HG02938 (cell line): ENCODE measurements at regions not wholly inside any gene's neighbourhood (a gene's known extent, or its start where the extent isn't known, plus 50 kb on each side); places are given as distances from the start of the nearest gene placed in this dataset.
"Not testable (repeated sequence)": the region's sequence is repeated elsewhere in the genome, so short reads cannot be mapped to it uniquely, and the experiment has no call there.

Source experiments
- ATAC-seq: cut with Tn5 transposase; IDR thresholded peaks from one replicate; pipeline ENCODE4 v1.9.1; 2021; ENCODE audit warnings: mild to moderate bottlenecking, moderate library complexity; ENCODE audit not compliant: unreplicated experiment

DNA sequence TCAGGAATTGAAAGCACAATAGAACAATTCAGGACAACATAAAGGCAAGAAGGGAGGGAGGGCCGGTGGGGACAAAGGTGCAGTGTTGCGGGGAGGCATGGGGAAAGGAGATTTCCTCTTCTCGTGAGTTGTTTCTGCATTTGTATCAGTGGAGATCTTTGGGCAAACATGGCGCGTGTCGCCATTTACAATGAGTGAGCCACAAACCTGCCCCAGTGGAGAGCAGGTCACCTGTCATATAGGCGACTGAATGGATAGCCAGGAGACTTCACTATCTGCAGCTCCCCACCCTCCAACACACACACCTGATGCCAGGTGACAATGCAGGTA is 87.7 kb upstream of the SLC45A1 start:
- ATAC-seq: no peak

DNA sequence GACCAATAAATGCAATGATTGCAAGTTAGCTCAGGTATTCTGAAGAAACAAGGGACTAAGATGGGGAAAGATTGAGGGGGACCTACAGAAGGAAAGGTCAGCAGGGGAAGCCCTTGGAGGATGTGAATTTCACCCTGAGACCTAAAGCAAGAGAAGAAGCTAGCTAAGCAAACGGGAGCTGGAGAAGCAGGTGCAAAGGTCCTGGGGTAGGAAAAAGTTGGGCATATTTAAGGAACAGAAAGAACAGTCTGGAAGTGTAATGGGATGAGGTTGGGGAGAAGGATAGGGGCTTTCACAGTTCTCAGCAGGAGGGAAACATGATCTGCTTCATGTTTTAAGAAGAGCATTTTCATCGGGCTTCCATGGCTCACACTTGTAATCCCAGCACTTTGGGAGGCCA is 89.7 kb upstream of the SLC45A1 start:
- no peak for ATAC-seq

DNA sequence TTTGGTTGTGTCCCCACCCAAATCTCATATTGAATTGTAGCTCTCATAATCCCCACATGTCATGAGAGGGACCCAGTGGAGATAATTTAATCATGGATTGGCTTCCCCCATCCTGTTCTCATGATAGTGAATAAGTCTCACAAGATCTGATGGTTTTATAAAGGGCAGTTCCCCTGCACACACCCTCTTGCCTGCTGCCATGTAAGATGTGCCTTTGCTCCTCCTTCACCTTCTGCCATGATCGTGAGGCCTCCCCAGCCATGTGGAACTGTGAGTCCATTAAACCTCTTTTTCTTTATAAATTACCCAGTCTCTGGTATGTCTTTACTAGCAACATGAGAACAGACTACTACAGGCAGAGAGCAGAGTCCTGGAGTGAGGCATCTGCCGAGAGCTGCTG is 90.2 kb upstream of the SLC45A1 start:
- not testable (repeated sequence) for ATAC-seq

DNA sequence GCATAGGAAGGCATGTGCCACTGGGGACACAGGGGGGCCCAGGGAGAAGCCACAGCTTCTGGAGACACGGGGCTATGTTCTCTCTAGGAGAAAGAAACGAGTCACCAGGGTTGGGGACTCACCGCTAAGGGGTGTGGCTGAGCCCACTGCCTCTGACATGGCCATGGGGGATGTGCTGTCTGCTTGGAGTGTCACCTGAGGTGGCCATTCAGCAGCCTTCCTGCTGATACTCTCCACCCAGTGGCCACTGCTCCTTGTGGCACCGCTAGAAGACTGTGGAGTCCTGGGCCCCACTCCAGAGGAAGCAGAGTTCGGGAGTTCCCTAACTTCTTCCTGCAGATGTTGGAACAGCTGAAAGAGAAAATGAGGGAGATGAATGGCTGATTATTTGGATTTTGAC is 91.2 kb upstream of the SLC45A1 start:
- no peak for ATAC-seq

DNA sequence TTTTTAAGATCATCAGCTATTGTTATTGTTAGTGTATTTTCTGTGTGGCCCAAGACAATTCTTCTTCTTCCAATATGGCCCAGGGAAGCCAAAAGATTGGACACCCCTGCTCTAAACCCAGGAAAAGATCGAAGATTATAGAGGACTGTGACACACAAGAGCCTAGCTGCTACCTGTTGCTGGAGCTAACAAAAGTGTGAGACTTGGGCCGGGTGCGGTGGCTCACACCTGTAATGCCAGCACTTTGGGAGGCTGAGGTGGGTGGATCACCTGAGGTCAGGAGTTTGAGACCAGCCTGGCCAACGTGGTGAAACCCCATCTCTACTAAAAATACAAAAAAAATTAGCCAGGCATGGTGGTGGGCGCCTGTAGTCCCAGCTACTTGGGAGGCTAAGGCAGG is 91.9 kb upstream of the SLC45A1 start:
- ATAC-seq: not testable (repeated sequence)

DNA sequence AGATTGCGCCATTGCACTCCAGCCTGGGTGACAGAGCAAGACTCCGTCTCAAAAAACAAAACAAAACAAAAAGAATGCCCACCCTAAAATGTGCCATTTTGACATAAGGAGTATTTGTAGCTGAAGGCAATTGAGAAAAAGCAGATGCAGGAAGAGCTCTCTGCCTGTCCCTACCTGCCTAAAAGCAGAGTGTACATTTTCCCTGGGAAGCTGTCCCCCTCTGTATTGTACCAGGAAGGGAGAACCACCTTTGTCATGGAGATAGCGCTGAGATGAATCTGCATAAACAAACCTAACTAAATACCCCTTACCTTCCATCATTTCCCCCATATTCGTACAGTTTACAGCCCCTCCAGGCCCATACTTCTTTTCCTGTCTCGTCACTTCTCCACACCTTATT is 94.4 kb upstream of the SLC45A1 start:
- ATAC-seq: no peak

DNA sequence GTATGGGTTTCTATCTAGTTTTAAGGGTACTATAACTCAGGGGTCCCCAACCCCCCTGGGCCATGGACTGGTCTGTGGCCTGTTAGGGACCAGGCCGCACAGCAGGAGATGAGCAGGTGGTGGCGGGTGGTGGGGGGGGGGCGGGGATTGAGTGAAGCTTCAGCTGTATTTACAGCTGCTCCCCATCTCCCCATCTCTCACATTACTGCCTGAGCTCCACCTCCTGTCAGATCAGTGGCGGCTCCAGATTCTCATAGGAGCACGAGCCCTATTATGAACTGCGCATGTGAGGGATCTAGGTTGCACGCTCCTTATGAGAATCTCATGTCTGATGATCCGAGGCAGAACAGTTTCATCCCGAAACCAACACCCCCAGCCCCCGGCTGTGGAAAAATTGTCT is 95.1 kb upstream of the SLC45A1 start:
- no peak for ATAC-seq

DNA sequence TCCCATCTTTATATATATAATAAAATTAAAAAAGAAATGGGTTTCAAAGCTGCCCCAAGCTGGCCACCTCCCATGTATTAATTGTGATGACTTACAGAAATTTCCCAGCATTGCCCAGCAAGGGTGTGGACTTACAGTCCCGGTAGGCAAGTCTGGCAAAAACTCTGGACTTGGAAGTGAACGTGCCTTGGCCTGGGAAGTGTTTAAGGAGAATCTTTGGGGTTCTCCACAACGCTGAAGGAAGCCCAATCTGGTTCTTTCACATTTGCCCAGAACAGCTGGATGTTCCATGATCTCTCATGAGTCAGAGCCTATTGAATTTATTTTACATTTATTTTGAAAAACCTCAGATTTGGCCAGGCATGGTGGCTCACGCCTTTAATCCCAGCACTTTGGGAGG is 98.4 kb upstream of the SLC45A1 start:
- ATAC-seq: no peak

DNA sequence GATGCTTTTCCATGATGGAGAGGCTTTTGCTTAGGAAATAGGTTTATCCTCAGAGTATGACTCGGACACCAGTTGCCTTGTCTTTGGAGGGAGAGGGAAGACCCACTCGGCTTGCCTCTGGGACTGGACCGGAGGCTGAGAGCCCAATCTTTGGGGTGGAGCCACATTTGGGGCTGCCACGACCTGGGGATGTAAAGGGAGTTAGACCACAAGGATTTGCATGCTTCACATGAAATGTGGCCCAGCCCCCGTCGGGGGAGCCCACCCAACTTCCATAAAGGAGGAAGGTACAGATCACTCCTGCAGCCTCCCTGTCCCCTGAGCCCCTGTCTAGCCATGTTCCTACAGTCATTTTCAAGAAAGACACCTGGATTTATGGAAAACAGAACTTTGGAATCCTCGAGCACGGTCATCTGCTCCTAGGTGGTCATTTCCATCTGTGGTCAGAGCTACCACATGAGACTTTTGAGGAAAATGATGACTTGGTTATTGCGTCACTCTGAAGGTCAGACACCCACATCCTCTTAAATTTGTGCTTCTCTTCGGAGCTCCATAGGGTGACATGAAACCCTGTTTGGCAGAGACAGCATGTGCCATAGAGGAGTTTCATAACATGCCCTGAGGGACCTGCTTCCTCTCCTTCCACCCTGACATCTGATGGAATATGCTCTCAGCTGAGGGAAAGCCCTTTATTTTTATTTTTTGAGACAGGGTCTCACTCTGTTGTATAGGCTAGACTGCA is 99.4 kb upstream of the SLC45A1 start:
- no peak for ATAC-seq

DNA sequence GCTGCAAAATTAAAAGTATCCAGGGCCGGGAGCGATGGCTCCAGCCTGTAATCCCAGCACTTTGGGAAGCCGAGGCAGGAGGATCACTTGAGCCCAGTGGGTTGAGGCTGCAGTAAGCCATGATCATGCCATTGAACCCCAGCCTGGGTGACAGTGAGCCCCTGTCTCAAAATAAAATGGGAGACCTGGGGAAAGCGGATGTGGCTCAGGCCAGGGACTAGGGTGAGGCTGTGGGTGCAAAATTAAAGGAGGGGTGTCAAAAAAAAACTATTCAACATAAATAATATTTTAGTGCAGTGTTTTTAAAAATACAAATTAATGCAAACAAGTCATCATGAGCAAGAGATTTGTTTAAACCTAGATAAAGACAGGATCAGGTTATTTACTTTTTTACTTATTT is 100.1 kb upstream of the SLC45A1 start:
- no peak for ATAC-seq

DNA sequence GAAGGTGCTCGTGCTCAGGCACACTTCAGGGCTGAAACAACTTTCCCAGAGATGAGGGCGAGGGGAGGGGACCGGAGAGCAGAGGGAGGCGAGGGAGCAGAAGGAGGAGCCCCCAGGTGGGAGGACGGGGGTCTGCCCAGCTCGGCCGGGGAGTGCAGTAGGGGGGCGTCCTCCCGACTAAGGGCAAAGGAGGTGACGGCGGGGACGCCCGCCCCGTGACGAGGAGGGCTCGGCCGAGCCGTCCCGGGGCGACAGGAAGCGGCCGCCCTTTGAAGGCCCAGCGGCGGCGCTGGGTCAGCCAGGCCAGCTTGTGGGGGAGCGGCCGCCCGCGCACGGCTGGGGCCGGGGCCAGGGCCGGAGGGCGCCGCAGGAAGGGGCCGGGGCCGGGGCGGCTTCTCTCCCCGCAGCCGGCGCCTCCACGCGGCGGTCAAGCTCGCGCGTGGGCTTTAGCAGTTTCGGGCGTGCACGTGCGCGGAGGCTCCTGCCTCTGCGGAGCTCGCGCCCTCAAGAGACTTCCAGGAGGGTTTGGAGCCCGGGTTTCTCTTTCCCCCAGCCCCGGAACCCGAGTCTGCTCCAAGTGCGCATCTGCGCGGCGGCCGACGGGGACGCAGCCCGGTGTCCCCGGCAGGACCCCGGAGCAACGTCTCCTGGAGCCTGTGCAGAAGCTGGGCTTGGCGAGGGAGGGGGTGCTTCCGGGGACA is 100.8 kb upstream of the SLC45A1 start:
- ATAC-seq: no peak

DNA sequence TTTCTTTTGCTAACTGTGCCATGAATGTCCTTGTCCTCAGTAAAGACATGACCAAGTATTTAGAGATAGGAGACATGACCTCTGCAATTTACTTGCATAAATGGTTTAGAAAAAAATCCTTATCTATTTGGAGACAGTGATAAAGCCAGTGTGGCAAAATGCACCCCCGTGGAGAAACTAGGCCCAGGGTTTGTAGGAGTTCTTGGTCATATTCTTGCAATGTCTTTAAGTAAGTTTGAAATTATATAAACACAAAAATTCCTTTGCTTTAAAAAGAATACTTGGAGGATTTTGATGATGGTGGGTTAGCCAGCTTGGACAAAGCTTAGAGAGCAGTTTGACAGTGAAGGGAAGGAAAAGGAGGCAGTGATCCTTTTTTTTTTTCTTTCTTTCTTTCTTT is 101.9 kb upstream of the SLC45A1 start:
- ATAC-seq: no peak

DNA sequence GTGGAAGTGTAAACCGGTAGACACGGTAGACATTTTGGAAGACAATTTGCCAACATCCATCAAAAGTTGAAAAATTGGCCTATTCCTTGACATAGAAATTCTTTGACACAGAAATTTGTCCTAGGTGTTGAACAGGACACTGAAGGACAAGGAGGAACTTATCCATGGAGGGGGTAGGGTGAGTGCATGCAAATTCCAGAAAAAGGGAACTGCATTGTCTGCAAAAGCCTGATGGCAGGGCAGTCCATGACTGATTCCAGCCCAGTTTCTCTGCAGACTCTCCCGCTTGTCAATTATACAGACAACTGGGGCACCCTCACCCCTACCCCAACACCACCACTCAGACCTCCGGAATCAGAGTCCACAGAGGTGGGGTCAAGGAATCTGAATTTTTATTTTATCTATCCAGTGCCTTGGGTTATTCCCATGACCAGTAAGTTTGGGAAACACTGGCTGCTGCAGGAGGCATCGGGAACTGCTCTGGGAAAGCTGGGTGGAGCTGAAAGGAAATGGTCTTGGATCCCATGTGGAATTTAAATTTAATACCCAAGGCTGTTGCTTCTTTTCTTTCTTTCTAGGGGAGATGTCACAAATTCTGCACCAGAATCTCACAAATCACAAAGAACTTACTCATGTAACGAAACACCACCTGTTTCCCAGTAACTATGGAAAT is 103.3 kb upstream of the SLC45A1 start:
- no peak for ATAC-seq

DNA sequence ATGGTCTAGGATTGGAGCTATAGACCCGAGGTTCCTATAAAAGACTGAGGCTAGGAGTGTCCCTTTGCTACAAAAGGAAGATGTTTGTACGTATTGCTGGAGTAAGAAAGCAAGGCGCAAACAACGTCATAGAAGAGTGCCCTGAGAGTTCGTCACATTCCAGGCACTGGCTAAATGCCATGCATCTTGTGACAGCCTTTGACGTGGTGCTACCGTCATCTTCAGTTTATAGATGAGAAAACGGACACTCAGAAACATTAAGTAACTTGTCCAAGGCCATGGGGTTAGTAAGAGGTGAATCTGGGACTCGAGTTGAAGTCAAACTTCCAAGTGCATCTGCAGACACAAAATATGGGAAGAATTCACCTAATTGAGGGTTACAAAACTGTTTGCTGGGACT is 104.2 kb upstream of the SLC45A1 start:
- ATAC-seq: no peak

DNA sequence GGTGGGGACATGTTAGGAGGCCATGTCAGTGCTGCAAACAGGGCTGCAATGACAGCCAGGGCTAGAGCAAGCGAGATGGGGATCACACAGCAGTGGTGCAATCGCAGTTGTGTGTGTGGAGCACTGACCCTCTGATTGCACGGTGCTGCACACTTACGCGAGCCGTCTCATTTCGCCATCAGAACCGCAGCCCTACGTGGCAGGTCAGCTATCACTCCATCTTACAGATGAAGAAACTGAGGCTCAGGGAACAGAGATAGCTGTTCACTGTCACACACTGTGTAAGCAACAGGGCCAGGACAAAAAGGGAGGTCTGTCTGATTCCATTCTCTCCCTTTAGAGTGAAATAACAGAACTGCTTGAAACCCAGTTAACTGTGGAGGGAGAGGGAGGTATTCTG is 104.8 kb upstream of the SLC45A1 start:
- no peak for ATAC-seq

DNA sequence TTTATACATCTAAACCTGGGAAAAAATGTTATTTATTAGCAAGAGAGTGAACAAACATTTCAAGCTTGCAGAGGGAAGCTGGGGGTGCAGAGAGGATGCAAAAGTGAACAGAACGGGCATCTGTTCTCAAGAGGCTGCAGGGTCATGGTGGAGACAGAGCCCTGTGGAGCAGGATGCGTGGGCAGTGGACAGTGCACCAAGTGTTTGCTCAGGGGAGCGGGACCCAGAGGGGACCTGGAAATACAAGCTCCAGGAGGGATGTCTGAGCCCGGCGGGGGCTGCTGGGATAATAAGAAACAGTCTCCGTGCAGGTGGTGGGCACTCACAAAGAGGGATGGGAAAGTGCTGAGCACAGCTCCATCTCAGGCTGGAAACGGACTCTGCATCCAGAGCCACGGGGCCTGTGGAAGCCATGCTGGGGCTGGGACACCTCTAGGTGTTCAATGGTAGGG is 105.3 kb upstream of the SLC45A1 start:
- no peak for ATAC-seq

DNA sequence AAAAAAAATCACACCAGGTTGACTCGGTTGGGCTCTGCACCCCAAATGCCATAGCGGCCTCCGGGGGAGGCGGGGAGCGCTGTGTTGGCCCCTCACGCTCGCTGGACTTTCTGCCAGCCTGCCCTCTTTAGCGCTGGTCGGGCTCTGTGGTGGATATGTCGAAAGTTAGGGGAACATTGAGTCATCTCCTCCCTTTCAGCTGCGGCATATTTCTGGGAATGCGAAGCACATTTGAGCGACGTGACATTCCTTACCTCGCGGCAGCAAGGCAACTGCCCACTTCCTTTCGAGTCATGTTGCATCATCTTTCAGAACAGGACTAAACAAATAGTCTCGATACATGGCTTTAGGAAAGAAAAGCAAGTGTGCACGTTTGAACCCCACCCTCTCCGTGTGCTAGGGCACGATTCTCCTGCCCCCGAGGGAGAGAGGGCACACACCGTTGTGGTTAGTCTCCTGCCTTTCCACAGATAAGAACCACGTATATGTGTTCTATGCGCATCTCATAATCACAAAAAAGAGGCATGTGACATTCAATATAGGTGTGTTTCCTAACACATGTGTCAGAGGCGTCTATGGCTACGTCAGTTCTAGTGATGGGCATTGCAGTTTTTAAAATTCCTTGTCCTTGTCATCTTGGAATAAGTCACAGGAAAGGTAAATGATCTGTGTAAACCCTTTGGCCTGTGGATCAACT is 105.9 kb upstream of the SLC45A1 start:
- ATAC-seq: no peak

DNA sequence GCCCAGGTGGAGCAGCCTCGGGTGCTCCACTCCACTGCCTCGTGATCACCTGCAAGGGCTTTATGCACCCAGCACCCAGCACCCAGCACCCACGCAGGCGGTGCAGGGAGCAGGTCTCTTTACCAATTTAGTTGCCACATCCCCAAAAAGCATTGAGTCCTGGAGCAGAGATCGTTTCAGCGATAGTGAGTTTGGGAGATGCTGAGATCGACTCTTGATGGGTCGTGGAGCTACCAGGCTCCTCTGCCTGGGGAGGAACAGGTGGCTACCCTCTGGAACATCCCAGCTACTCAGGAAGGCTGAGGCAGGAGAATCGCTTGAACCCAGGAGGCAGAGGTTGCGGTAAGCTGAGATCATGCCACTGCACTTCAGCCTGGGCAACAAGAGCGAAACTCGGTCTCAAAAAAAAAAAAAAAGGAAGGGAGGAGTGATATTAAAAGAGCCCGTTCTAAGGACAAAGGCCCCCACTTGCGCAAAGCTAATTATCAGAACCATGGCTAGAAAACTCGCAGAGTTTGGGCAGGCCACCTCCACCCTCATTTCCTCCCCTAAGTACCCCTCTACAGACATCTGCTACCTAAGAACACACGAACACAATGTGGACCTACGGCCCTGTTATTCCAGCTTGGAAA is 106.5 kb upstream of the SLC45A1 start:
- ATAC-seq: no peak

DNA sequence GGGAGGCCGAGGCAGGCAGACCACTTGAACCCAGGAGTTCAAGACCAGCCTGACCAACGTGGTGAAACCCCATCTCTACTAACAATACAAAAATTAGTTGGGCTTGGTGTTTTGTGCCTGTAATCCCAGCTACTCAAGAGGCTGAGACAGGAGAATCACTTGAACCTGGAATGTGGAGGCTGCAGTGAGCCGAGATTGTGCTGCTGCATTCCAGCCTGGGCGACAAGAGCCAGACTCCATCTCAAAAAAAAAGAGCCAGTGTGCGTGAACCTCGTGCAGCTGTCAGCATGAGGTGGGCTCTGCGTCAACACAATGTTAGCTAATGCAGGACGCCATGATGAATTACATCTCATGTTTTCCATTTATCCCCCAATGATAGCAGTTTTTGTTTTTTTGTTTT is 110.7 kb upstream of the SLC45A1 start:
- no peak for ATAC-seq

DNA sequence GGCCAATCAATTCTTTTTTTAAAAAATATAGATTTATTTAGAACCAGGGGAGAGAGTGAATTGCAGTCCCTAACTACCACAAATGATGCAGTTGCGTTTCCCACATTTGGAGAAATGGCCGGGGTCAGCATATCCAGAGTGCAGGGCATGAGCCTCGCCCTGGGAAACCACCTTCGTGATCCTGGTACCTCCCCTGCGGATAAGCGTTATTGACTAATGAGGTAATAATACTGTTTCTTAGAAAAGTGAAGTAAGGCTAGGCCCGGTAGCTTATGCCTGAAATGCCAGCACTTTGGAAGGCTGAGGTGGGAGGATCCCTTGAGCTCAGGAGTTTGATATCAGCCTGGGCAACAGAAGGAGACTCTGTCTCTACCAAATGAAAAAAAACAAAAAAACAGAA is 111.5 kb upstream of the SLC45A1 start:
- no peak for ATAC-seq

DNA sequence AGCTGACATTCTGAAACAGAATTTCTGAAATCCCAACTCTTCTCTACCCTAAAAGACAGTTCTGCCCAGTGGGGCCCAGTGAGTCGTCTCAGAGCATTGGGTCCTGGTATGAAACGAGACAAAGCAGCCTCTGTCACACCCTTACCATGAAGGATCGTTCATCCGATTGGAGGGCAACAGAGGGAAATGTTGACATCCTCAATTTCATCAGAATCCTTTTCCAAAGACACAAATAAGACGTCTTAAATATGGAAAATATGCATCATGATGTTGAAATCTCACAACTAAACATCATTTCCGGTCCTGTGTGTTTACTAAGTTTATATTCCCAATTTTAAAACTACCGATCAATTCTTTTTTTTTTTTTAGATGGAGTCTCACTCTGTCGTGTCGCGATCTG is 112.1 kb upstream of the SLC45A1 start:
- no peak for ATAC-seq
